ENCODE measurements at regions not wholly inside any gene's neighbourhood (a gene's known extent, or its start where the extent isn't known, plus 50 kb on each side); places are given as distances from the start of the nearest gene placed in this dataset.

GRCh38 chrX:147737690-147738089, 174.0 kb upstream of the FMR1 start:
- H3K4me3 Mint-ChIP-seq = peak overlapping the region; percentile 51
- H3K36me3 Mint-ChIP-seq = no peaks in the 10 kb centered on the region
- DNase-seq (ENCODE audit: low spot score) = no peak
- no peaks in the 10 kb centered on the region for H3K27me3 Mint-ChIP-seq
- H3K27ac Mint-ChIP-seq = peak overlapping the region; percentile 64 to 70
- peak in 1 of 2 donors; percentile 40 for ATAC-seq
- no peaks in the 10 kb centered on the region for H3K9me3 Mint-ChIP-seq
- H3K4me1 Mint-ChIP-seq (ENCODE audit: low read depth in 2 of 2) = peaks cover 11 to 12% of the 10 kb centered on the region in 2 donors

GRCh38 chrX:147738265-147738664, 173.5 kb upstream of the FMR1 start:
- DNase-seq (ENCODE audit: low spot score) = no peak
- no peaks in the 10 kb centered on the region for H3K9me3 Mint-ChIP-seq
- H3K4me1 Mint-ChIP-seq (ENCODE audit: low read depth in 2 of 2) = peaks cover 11 to 12% of the 10 kb centered on the region in 2 donors
- peak; percentile 67 to 68 for ATAC-seq
- peak overlapping the region; percentile 64 to 70 for H3K27ac Mint-ChIP-seq
- H3K36me3 Mint-ChIP-seq = no peaks in the 10 kb centered on the region
- H3K4me3 Mint-ChIP-seq = peak overlapping the region; percentile 51
- no peaks in the 10 kb centered on the region for H3K27me3 Mint-ChIP-seq

- no peaks in the 10 kb centered on the region for H3K36me3 Mint-ChIP-seq
- no peak overlapping the region for H3K27ac Mint-ChIP-seq
- H3K4me3 Mint-ChIP-seq = no peak overlapping the region
- H3K9me3 Mint-ChIP-seq = no peaks in the 10 kb centered on the region
- no peak for ATAC-seq
- DNase-seq (ENCODE audit: low spot score) = no peak
- H3K27me3 Mint-ChIP-seq = no peaks in the 10 kb centered on the region
- H3K4me1 Mint-ChIP-seq (ENCODE audit: low read depth in 2 of 2) = peaks cover 11 to 12% of the 10 kb centered on the region in 2 donors
Measured at GRCh38 chrX:147739196-147739595, 172.5 kb upstream of the FMR1 start.

GRCh38 chrX:147741776-147742175, 169.9 kb upstream of the FMR1 start:
- DNase-seq (ENCODE audit: low spot score) (no peak), ATAC-seq (no peak)
- Mint-ChIP-seq H3K9me3 (no peaks in the 10 kb centered on the region), H3K27ac (no peak overlapping the region), H3K4me1 (ENCODE audit: low read depth in 2 of 2) (peaks cover 11 to 12% of the 10 kb centered on the region in 2 donors), H3K27me3 (peaks cover 6% of the 10 kb centered on the region in 2 donors), H3K4me3 (no peak overlapping the region), H3K36me3 (no peaks in the 10 kb centered on the region)

GRCh38 chrX:147749308-147749707, 162.4 kb upstream of the FMR1 start:
- Mint-ChIP-seq H3K36me3 (no peaks in the 10 kb centered on the region), H3K4me3 (no peak overlapping the region)

GRCh38 chrX:147757750-147758149, 154.0 kb upstream of the FMR1 start:
- Mint-ChIP-seq H3K36me3 (no peaks in the 10 kb centered on the region), H3K4me3 (no peak overlapping the region), H3K4me1 (ENCODE audit: low read depth in 2 of 2) (no peaks in the 10 kb centered on the region)

More at GRCh38 chrX:147749308-147749707, 162.4 kb upstream of the FMR1 start:
- Mint-ChIP-seq H3K27ac (no peak overlapping the region), H3K27me3 (peaks cover 13 to 21% of the 10 kb centered on the region in 2 donors), H3K4me1 (ENCODE audit: low read depth in 2 of 2) (no peaks in the 10 kb centered on the region), H3K9me3 (no peaks in the 10 kb centered on the region)
- ATAC-seq (no peak), DNase-seq (ENCODE audit: low spot score) (no peak)

GRCh38 chrX:147763131-147763530, 148.6 kb upstream of the FMR1 start:
- no peak overlapping the region for H3K4me3 Mint-ChIP-seq
- H3K9me3 Mint-ChIP-seq = no peaks in the 10 kb centered on the region
- no peak overlapping the region for H3K27ac Mint-ChIP-seq
- no peak for ATAC-seq
- DNase-seq (ENCODE audit: low spot score) = no peak
- no peaks in the 10 kb centered on the region for H3K36me3 Mint-ChIP-seq
- no peaks in the 10 kb centered on the region for H3K4me1 Mint-ChIP-seq (ENCODE audit: low read depth in 2 of 2)
- peaks cover 0 to 5% of the 10 kb centered on the region in 2 donors for H3K27me3 Mint-ChIP-seq

More at GRCh38 chrX:147757750-147758149, 154.0 kb upstream of the FMR1 start:
- DNase-seq (ENCODE audit: low spot score) (no peak), ATAC-seq (no peak)
- peaks cover 9 to 20% of the 10 kb centered on the region in 2 donors for H3K27me3 Mint-ChIP-seq
- no peak overlapping the region for H3K27ac Mint-ChIP-seq
- H3K9me3 Mint-ChIP-seq = no peaks in the 10 kb centered on the region

- Mint-ChIP-seq H3K27ac (no peak overlapping the region), H3K4me3 (no peak overlapping the region), H3K9me3 (no peaks in the 10 kb centered on the region), H3K27me3 (peaks cover 0 to 5% of the 10 kb centered on the region in 2 donors), H3K36me3 (no peaks in the 10 kb centered on the region), H3K4me1 (ENCODE audit: low read depth in 2 of 2) (no peaks in the 10 kb centered on the region)
- DNase-seq (ENCODE audit: low spot score) (no peak), ATAC-seq (no peak)
Measured at GRCh38 chrX:147764868-147765267, 146.9 kb upstream of the FMR1 start.

GRCh38 chrX:147770858-147771257, 140.9 kb upstream of the FMR1 start:
- no peak overlapping the region for H3K27ac Mint-ChIP-seq
- no peaks in the 10 kb centered on the region for H3K36me3 Mint-ChIP-seq
- H3K27me3 Mint-ChIP-seq = peaks cover 0 to 5% of the 10 kb centered on the region in 2 donors
- H3K9me3 Mint-ChIP-seq = no peaks in the 10 kb centered on the region
- ATAC-seq (no peak), DNase-seq (ENCODE audit: low spot score) (no peak)
- no peak overlapping the region for H3K4me3 Mint-ChIP-seq
- no peaks in the 10 kb centered on the region for H3K4me1 Mint-ChIP-seq (ENCODE audit: low read depth in 2 of 2)

GRCh38 chrX:147776988-147777387, 134.7 kb upstream of the FMR1 start:
- Mint-ChIP-seq H3K27ac (no peak overlapping the region), H3K36me3 (no peaks in the 10 kb centered on the region), H3K4me1 (ENCODE audit: low read depth in 2 of 2) (no peaks in the 10 kb centered on the region), H3K27me3 (peaks cover 5 to 12% of the 10 kb centered on the region in 2 donors), H3K9me3 (no peaks in the 10 kb centered on the region), H3K4me3 (no peak overlapping the region)
- no peak for ATAC-seq
- no peak for DNase-seq (ENCODE audit: low spot score)

GRCh38 chrX:147779173-147779572, 132.5 kb upstream of the FMR1 start:
- DNase-seq (ENCODE audit: low spot score) = no peak
- H3K27ac Mint-ChIP-seq = no peak overlapping the region

GRCh38 chrX:147781844-147782243, 129.9 kb upstream of the FMR1 start:
- Mint-ChIP-seq H3K9me3 (no peaks in the 10 kb centered on the region), H3K4me1 (ENCODE audit: low read depth in 2 of 2) (no peaks in the 10 kb centered on the region), H3K4me3 (no peak overlapping the region), H3K36me3 (no peaks in the 10 kb centered on the region), H3K27ac (no peak overlapping the region), H3K27me3 (peaks cover 3 to 5% of the 10 kb centered on the region in 2 donors)
- DNase-seq (ENCODE audit: low spot score) (no peak), ATAC-seq (no peak)

More at GRCh38 chrX:147779173-147779572, 132.5 kb upstream of the FMR1 start:
- no peak for ATAC-seq
- H3K27me3 Mint-ChIP-seq = peaks cover 5 to 7% of the 10 kb centered on the region in 2 donors
- H3K36me3 Mint-ChIP-seq = no peaks in the 10 kb centered on the region
- no peaks in the 10 kb centered on the region for H3K9me3 Mint-ChIP-seq
- no peak overlapping the region for H3K4me3 Mint-ChIP-seq
- no peaks in the 10 kb centered on the region for H3K4me1 Mint-ChIP-seq (ENCODE audit: low read depth in 2 of 2)

- no peaks in the 10 kb centered on the region for H3K36me3 Mint-ChIP-seq
- H3K4me1 Mint-ChIP-seq (ENCODE audit: low read depth in 2 of 2) = no peaks in the 10 kb centered on the region
- H3K9me3 Mint-ChIP-seq = no peaks in the 10 kb centered on the region
- H3K27me3 Mint-ChIP-seq = peaks cover 0 to 13% of the 10 kb centered on the region in 2 donors
- no peak overlapping the region for H3K4me3 Mint-ChIP-seq
- ATAC-seq = no peak
- no peak overlapping the region for H3K27ac Mint-ChIP-seq
- no peak for DNase-seq (ENCODE audit: low spot score)
Measured at GRCh38 chrX:147788641-147789350, 122.9 kb upstream of the FMR1 start.

GRCh38 chrX:147800663-147801062, 111.1 kb upstream of the FMR1 start:
- ATAC-seq (no peak), DNase-seq (ENCODE audit: low spot score) (no peak)
- Mint-ChIP-seq H3K27me3 (peaks cover 0 to 3% of the 10 kb centered on the region in 2 donors), H3K4me3 (no peak overlapping the region), H3K36me3 (no peaks in the 10 kb centered on the region), H3K4me1 (ENCODE audit: low read depth in 2 of 2) (no peaks in the 10 kb centered on the region), H3K9me3 (peaks cover 3% of the 10 kb centered on the region), H3K27ac (no peak overlapping the region)
